Lower leg skin (tissue), 4 donors: ENCODE measurements at regions not wholly inside any gene's neighbourhood (a gene's known extent, or its start where the extent isn't known, plus 50 kb on each side); places are given as distances from the start of the nearest gene placed in this dataset.
A peak's percentile ranks its signal among the peaks of the same experiment; 100 is the strongest.

ENCODE experiments used
- DNase-seq, 2 donors: peaks; one replicate each; pipeline ENCODE4 v3.0.0-alpha.2; 2019; ENCODE audit warnings: low spot score in 2 of 2
- H3K4me3 ChIP-seq: fragments of 200-600 bp; sonication (generic); 2 replicates; pipeline ENCODE4 v1.5.1; 2017; ENCODE audit warnings: mild to moderate bottlenecking, low read depth; ENCODE audit not compliant: poor library complexity, severe bottlenecking
- POLR2A ChIP-seq, 2 donors: fragments of 450-650 bp; IDR thresholded peaks; one replicate each; pipeline ENCODE4 v1.6.1; 2016 to 2017; ENCODE audit warnings: antibody characterized with exemption in 2 of 2, mild to moderate bottlenecking in 1 of 2, moderate library complexity in 1 of 2
- WGBS, 2 donors: methylation state at CpG; one replicate each; pipeline ENCODE4 v1.1.5; 2018; 5-methylcytosine and 5-hydroxymethylcytosine counted together
- intact Hi-C: fragments of 100-400 bp; cut with DNase I; formaldehyde crosslinking; loops from one replicate; pipeline ENCODE4 v1.15.0; 2023; ENCODE audit warnings: low total_unique reads
- TF ChIP-seq, protein P1 (sequence below), 3 donors: fragments of 450-650 bp; IDR thresholded peaks; one replicate each; pipeline ENCODE4 v1.5.1; 2016; ENCODE audit warnings: antibody characterized with exemption in 3 of 3, mild to moderate bottlenecking in 3 of 3, moderate library complexity in 2 of 3

DNA sequence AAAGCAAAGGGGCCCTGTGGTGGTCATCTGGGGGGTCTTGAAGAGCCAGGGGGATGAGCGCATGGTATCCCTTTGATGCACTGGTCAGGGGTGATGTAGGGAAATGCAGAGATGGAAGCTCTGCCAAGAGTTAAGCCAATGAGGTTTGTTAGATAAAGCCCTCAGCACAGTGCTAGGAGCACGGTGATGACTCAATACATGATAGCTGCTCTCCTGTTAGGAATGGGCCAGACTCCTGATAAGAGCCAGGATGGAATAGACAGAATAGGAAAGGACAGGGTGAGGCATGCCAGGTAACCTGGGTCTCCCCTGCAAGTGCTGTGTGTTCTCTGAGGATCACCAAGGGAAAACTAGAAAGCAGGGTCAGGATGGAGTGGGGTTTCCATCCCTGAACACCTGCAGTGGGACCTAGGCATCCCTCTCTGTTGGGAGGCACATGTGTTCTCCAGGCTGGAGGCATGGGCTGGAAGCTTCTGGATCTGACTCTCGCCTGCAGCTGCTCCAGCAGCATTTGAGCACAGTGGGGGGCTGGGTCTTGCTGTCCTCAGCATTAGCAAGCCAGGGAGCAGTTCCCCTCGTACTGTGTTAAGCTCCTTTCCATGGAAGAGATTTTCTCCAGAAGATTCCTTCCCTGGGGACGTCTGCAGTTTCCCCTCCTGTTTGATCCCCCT, 71.8 kb upstream of the TIAM2 start:
- TF ChIP-seq, protein P1, sequence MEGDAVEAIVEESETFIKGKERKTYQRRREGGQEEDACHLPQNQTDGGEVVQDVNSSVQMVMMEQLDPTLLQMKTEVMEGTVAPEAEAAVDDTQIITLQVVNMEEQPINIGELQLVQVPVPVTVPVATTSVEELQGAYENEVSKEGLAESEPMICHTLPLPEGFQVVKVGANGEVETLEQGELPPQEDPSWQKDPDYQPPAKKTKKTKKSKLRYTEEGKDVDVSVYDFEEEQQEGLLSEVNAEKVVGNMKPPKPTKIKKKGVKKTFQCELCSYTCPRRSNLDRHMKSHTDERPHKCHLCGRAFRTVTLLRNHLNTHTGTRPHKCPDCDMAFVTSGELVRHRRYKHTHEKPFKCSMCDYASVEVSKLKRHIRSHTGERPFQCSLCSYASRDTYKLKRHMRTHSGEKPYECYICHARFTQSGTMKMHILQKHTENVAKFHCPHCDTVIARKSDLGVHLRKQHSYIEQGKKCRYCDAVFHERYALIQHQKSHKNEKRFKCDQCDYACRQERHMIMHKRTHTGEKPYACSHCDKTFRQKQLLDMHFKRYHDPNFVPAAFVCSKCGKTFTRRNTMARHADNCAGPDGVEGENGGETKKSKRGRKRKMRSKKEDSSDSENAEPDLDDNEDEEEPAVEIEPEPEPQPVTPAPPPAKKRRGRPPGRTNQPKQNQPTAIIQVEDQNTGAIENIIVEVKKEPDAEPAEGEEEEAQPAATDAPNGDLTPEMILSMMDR (IDR thresholded peaks at IDR 0.05) = no peak
- TF ChIP-seq POLR2A (IDR thresholded peaks at IDR 0.05) = no peak
- 82 to 92% methylated on average over 5 of the region's 5 CpGs for WGBS, 2 donors
- intact Hi-C loops = loop anchor here (10.0 kb wide), 1 partner anchor 311 kb away; no protein-coding TSS in a partner anchor
- H3K4me3 ChIP-seq = no peak overlapping the region
- peak in 1 of 2 donors; percentile 82 for DNase-seq

DNA sequence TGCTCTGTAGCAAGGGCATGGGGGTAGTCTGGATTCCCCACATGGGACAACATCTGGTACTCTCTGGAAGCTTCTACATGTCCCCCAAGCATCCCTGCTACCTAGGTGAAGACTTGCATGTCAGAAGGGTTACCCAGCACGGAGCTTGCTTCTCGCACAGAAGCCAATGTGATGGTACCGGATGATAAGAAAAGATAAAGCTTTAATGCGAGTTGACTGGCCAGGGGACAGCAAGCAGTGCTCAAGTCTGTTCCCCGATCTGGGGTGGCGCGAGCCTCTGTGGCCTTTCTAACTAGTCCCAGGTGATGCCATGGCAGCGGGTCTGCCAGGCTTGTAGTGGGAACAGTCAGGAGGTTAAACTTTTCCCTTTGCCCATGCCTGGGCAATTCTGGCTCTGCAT, 70.0 kb upstream of the TIAM2 start:
- TF ChIP-seq POLR2A (IDR thresholded peaks at IDR 0.05) = no peak
- TF ChIP-seq, protein P1 (IDR thresholded peaks at IDR 0.05) = no peak
- intact Hi-C loops = loop anchor here (10.0 kb wide), 1 partner anchor 310 kb away; no protein-coding TSS in a partner anchor
- no peak overlapping the region for H3K4me3 ChIP-seq
- DNase-seq = peak in 1 of 2 donors; percentile 45
- WGBS, 2 donors = 89 to 93% methylated on average over 8 of the region's 8 CpGs

DNA sequence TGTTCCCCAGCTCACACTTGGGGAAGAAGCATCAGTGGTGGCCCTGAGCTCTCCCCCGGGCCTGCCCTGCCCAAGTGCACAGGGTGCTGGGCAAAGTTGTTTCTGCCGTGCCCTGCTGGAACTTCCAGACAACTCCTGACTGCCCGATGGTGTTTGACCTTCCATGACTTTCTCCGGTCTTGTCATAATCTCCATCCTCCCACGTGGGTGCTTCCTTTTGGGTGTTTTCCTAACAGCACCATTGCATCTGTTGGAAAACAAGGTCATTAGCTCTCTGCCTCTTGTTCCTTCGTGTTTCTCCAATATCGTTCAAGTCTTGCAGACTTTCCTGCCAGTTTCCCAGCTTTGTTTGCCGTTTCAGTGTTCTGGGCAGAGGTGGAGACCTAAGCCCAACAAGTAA, 68.7 kb upstream of the TIAM2 start:
- intact Hi-C loops = loop anchor here (10.0 kb wide), 1 partner anchor 308 kb away; no protein-coding TSS in a partner anchor
- 64 to 67% methylated on average over 8 of the region's 8 CpGs for whole genome bisulfite sequencing, 2 donors
- TF ChIP-seq, protein P1 (IDR thresholded peaks at IDR 0.05) = no peak
- no peak for TF ChIP-seq POLR2A (IDR thresholded peaks at IDR 0.05)
- DNase-seq = peak in 1 of 2 donors; percentile 75
- H3K4me3 ChIP-seq = no peak overlapping the region

DNA sequence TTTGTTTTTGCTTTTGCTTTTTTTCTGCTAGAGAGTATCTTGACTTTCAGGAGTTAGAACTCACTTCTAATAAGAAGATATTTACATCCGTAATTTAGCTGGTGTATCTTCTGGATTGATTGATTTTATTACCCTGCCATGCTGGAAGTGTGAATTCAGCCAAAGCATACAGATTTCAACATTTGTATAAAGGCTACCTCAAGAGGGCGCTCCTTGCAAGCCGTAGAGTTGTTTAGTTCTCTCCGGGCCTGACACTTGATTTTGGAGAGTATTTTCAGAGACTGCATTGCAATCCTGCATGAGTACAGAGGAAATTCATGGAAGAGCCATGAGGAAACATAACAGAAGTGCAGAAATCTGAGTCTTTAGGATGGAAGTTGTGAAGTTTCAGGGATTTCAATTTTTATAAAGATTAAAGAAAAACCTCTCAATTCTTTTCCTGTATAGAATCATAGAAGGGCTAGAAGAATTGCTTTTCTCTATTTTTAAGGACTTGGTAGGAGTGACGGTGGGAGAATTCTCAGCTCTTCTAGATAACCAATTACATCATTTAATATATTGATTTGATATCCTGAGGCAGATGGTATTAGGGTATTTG, 66.7 kb upstream of the TIAM2 start:
- 15 to 16% methylated on average over 5 of the region's 5 CpGs for WGBS, 2 donors
- TF ChIP-seq, protein P1 (IDR thresholded peaks at IDR 0.05) = peak in 1 of 3 donors; percentile 21
- no peak for TF ChIP-seq POLR2A (IDR thresholded peaks at IDR 0.05)
- peak; percentile 64 to 83 for DNase-seq

DNA sequence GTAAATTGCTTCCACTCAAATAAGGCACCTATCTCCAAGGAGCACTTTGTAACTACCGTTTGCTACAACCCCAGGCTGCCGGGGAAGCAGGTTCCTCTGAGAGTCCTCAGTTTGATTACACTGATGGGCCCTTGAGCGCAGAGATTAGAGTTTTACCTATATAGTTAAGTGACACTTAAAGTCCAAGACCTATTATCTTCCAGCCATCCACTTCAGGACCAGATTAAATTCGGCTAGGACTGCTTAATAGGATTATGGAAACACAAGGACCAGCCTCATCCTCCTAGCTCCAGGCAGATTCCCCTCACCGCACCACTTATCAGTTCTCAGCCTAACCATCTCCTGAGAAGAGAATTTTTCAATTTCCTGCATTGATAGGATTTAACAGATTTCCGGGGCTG, 64.7 kb upstream of the TIAM2 start:
- DNase-seq = no peak
- 95 to 98% methylated on average over 6 of the region's 6 CpGs for WGBS, 2 donors
- TF ChIP-seq, protein P1 (IDR thresholded peaks at IDR 0.05) = no peak
- TF ChIP-seq POLR2A (IDR thresholded peaks at IDR 0.05) = no peak
- H3K4me3 ChIP-seq = no peak overlapping the region
- intact Hi-C loops = no loop called here

More for the DNA sequence above, 66.7 kb upstream of the TIAM2 start:
- no peak overlapping the region for H3K4me3 ChIP-seq
- intact Hi-C loops = loop anchor here (10.0 kb wide), 1 partner anchor 306 kb away; no protein-coding TSS in a partner anchor
